H9 (cell line): ENCODE measurements at regions not wholly inside any gene's neighbourhood (a gene's known extent, or its start where the extent isn't known, plus 50 kb on each side); places are given as distances from the start of the nearest gene placed in this dataset.

Experiments used
- DNase-seq: peaks from one replicate; pipeline ENCODE4 v3.0.0-alpha.2; 2017
- H2AFZ ChIP-seq: one replicate; pipeline ENCODE4 v1.6.1; 2013; ENCODE audit warnings: mild to moderate bottlenecking, low read length, control low read depth, moderate library complexity
- H2AK5ac ChIP-seq: 2 replicates; pipeline ENCODE4 v1.6.1; 2013; ENCODE audit warnings: low read length, control low read depth, mixed read lengths; ENCODE audit not compliant: insufficient read length
- H2BK120ac ChIP-seq: one replicate; pipeline ENCODE4 v1.6.1; 2013; ENCODE audit warnings: low read depth, mild to moderate bottlenecking, low read length, control low read depth, inconsistent platforms; ENCODE audit not compliant: poor library complexity, severe bottlenecking
- H2BK12ac ChIP-seq: 2 replicates; pipeline ENCODE4 v1.6.1; 2013; ENCODE audit warnings: low read length, control low read depth, mixed read lengths, low read depth; ENCODE audit not compliant: insufficient read length
- H2BK15ac ChIP-seq: 2 replicates; pipeline ENCODE4 v1.6.1; 2013; ENCODE audit warnings: low read depth, low read length, control low read depth
- H2BK20ac ChIP-seq: one replicate; pipeline ENCODE4 v1.6.1; 2013; ENCODE audit warnings: low read depth, mild to moderate bottlenecking, low read length, control low read depth, inconsistent platforms; ENCODE audit not compliant: poor library complexity, severe bottlenecking
- H2BK5ac ChIP-seq: 2 replicates; pipeline ENCODE4 v1.6.1; 2013; ENCODE audit warnings: low read length, control low read depth, mixed read lengths; ENCODE audit not compliant: insufficient read length
- H3K14ac ChIP-seq: 2 replicates; pipeline ENCODE4 v1.6.1; 2013; ENCODE audit warnings: low read length, control low read depth; ENCODE audit not compliant: insufficient read depth
- H3K18ac ChIP-seq: 2 replicates; pipeline ENCODE4 v1.6.1; 2013; ENCODE audit warnings: low read depth, mild to moderate bottlenecking, mixed read lengths, low read length, control low read depth; ENCODE audit not compliant: insufficient read length
- H3K23ac ChIP-seq: 2 replicates; pipeline ENCODE4 v1.6.1; 2013; ENCODE audit warnings: low read length, control low read depth, mixed read lengths, low read depth; ENCODE audit not compliant: insufficient read length
- H3K23me2 ChIP-seq: 2 replicates; pipeline ENCODE4 v1.6.1; 2013; ENCODE audit warnings: low read depth, mild to moderate bottlenecking, mixed read lengths, low read length, control low read depth; ENCODE audit not compliant: insufficient read length, poor library complexity, severe bottlenecking
- H3K27ac ChIP-seq: 2 replicates; pipeline ENCODE4 v1.5.1; 2013; ENCODE audit warnings: low read length, control low read depth, mixed read lengths, low read depth; ENCODE audit not compliant: insufficient read length
- H3K27me3 ChIP-seq: 2 replicates; pipeline ENCODE4 v1.6.1; 2013; ENCODE audit warnings: low read length, control low read depth, inconsistent platforms; ENCODE audit not compliant: insufficient read depth
- H3K4ac ChIP-seq: 2 replicates; pipeline ENCODE4 v1.6.1; 2013; ENCODE audit warnings: low read depth, mild to moderate bottlenecking, control low read depth, inconsistent platforms, low read length, moderate library complexity
- H3K4me1 ChIP-seq: 2 replicates; pipeline ENCODE4 v1.6.1; 2013; ENCODE audit warnings: low read length, control low read depth, inconsistent platforms; ENCODE audit not compliant: insufficient read depth
- H3K4me2 ChIP-seq: 2 replicates; pipeline ENCODE4 v1.6.1; 2013; ENCODE audit warnings: low read length, control low read depth, mixed read lengths; ENCODE audit not compliant: insufficient read length, insufficient read depth
- H3K56ac ChIP-seq: 2 replicates; pipeline ENCODE4 v1.6.1; 2013; ENCODE audit warnings: low read depth, mild to moderate bottlenecking, mixed read lengths, low read length, control low read depth; ENCODE audit not compliant: insufficient read length
- H3K79me1 ChIP-seq: 2 replicates; pipeline ENCODE4 v1.6.1; 2013; ENCODE audit warnings: low read depth, mild to moderate bottlenecking, moderate library complexity, low read length, control low read depth, inconsistent platforms; ENCODE audit not compliant: insufficient read depth, poor library complexity, severe bottlenecking
- H3K79me2 ChIP-seq: 2 replicates; pipeline ENCODE4 v1.6.1; 2013; ENCODE audit warnings: low read length, control low read depth, inconsistent platforms; ENCODE audit not compliant: insufficient read depth
- H3K9ac ChIP-seq: 2 replicates; pipeline ENCODE4 v1.6.1; 2013; ENCODE audit warnings: low read length, control low read depth, mixed read lengths; ENCODE audit not compliant: insufficient read length; ENCODE audit errors: extremely low read depth
- H3K9me3 ChIP-seq: one replicate; pipeline ENCODE4 v1.6.1; 2013; ENCODE audit warnings: low read depth, low read length, inconsistent platforms; ENCODE audit not compliant: control insufficient read depth
- H3T11ph ChIP-seq: one replicate; pipeline ENCODE4 v1.6.1; 2013; ENCODE audit warnings: mild to moderate bottlenecking, low read length, control low read depth, inconsistent platforms
- H4K20me1 ChIP-seq: one replicate; pipeline ENCODE4 v1.6.1; 2013; ENCODE audit not compliant: control insufficient read depth, insufficient read length, insufficient read depth
- H4K5ac ChIP-seq: 2 replicates; pipeline ENCODE4 v1.6.1; 2013; ENCODE audit warnings: low read depth, mild to moderate bottlenecking, mixed read lengths, low read length, control low read depth; ENCODE audit not compliant: insufficient read length
- H4K8ac ChIP-seq: replicated peaks from 2 replicates; pipeline ENCODE4 v1.6.1; 2013; ENCODE audit warnings: low read length, control low read depth, mixed read lengths, low read depth; ENCODE audit not compliant: insufficient read length
- H4K91ac ChIP-seq: 2 replicates; pipeline ENCODE4 v1.6.1; 2013; ENCODE audit warnings: low read depth, mild to moderate bottlenecking, moderate library complexity, mixed read lengths, low read length, control low read depth; ENCODE audit not compliant: insufficient read length
- H3K27ac Mint-ChIP-seq, 3 experiments: 2 replicates in 2 of 3; 3 replicates in 1 of 3; pipeline ENCODE4 v1.8.0; 2020 to 2021; ENCODE audit warnings: mixed read lengths in 3 of 3, mild to moderate bottlenecking in 1 of 3, moderate library complexity in 1 of 3
- H3K27me3 Mint-ChIP-seq: 2 replicates; pipeline ENCODE4 v1.8.0; 2021; ENCODE audit warnings: low read depth, mild to moderate bottlenecking, moderate library complexity, mixed read lengths
- H3K36me3 Mint-ChIP-seq, 3 experiments: 2 replicates in 2 of 3; 3 replicates in 1 of 3; pipeline ENCODE4 v1.8.0; 2020 to 2021; ENCODE audit warnings: low read depth in 3 of 3, mixed read lengths in 3 of 3; ENCODE audit not compliant: insufficient read depth in 1 of 3
- H3K4me1 Mint-ChIP-seq, 2 experiments: 2 replicates each; pipeline ENCODE4 v1.8.0; 2020; ENCODE audit warnings: mixed read lengths in 2 of 2
- H3K4me3 Mint-ChIP-seq, 2 experiments: 2 replicates in 1 of 2; 3 replicates in 1 of 2; pipeline ENCODE4 v1.8.0; 2020 to 2021; ENCODE audit warnings: mild to moderate bottlenecking in 2 of 2, mixed read lengths in 2 of 2, moderate library complexity in 1 of 2
- H3K9me3 Mint-ChIP-seq, 2 experiments: 2 replicates in 1 of 2; 3 replicates in 1 of 2; pipeline ENCODE4 v1.8.0; 2020; ENCODE audit warnings: mild to moderate bottlenecking in 2 of 2, mixed read lengths in 2 of 2, moderate library complexity in 1 of 2
- WGBS: extraction: QIAGEN DNeasy Blood & Tissue Kit; methylation state at CpG from one replicate; pipeline ENCODE4 v1.1.7; 2013; ENCODE audit warnings: missing lambda C conversion rate, low lambda C conversion rate, mixed read lengths; ENCODE audit not compliant: insufficient read length; ENCODE audit errors: extremely low coverage; 5-methylcytosine and 5-hydroxymethylcytosine counted together
- TF ChIP-seq, protein P1 (sequence below): fragments of 200-600 bp; sonication (generic); conservative IDR thresholded peaks from 3 replicates; pipeline ENCODE4 v1.8.0; 2021; ENCODE audit warnings: antibody characterized with exemption, mild to moderate bottlenecking

DNA sequence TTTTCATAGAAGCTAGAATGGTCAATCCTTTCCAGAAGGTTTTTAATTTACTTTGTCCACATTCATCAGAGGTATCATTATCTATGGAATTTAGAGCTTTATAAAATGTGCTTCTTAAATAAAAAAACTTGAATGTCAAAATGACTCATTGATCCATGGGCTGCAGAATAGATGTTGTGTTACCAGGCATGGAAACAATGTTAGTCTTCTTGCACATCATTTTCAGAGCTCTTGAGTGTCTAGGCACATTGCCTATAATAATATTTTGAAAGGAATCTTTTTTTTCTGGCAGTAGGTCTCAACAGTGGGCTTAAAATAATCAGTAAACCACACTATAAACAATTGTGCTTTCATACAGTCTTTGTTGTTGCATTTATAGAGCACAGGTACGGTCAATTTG is 200.3 kb downstream of the FAT4 start:
- TF ChIP-seq, protein P1, sequence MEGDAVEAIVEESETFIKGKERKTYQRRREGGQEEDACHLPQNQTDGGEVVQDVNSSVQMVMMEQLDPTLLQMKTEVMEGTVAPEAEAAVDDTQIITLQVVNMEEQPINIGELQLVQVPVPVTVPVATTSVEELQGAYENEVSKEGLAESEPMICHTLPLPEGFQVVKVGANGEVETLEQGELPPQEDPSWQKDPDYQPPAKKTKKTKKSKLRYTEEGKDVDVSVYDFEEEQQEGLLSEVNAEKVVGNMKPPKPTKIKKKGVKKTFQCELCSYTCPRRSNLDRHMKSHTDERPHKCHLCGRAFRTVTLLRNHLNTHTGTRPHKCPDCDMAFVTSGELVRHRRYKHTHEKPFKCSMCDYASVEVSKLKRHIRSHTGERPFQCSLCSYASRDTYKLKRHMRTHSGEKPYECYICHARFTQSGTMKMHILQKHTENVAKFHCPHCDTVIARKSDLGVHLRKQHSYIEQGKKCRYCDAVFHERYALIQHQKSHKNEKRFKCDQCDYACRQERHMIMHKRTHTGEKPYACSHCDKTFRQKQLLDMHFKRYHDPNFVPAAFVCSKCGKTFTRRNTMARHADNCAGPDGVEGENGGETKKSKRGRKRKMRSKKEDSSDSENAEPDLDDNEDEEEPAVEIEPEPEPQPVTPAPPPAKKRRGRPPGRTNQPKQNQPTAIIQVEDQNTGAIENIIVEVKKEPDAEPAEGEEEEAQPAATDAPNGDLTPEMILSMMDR, result no peak
- Histone ChIP-seq H3K4me2 (no peak overlapping the region), H3K4ac (no peak overlapping the region), H3K9me3 (no peaks in the 10 kb centered on the region), H3K4me1 (no peaks in the 10 kb centered on the region), H3K27me3 (no peaks in the 10 kb centered on the region), H3K79me1 (no peaks in the 10 kb centered on the region), H3K18ac (no peak overlapping the region), H4K20me1 (no peaks in the 10 kb centered on the region), H3K14ac (no peak overlapping the region), H3T11ph (no peak overlapping the region), H4K91ac (no peak overlapping the region), H3K9ac (no peak overlapping the region), H4K5ac (no peak overlapping the region), H2AFZ (no peak overlapping the region), H3K56ac (no peak overlapping the region), H3K27ac (no peak overlapping the region), H2BK12ac (no peak overlapping the region), H3K23ac (no peak overlapping the region), H2BK120ac (no peak overlapping the region), H2BK20ac (no peak overlapping the region), H2BK15ac (no peak overlapping the region), H3K79me2 (no peaks in the 10 kb centered on the region), H3K23me2 (no peaks in the 10 kb centered on the region), H2BK5ac (no peak overlapping the region), H4K8ac (no peak overlapping the region), H2AK5ac (no peak overlapping the region)
- Mint-ChIP-seq H3K4me1 (peaks cover 7% of the 10 kb centered on the region in 2 experiments), H3K4me3 (no peak overlapping the region), H3K36me3 (peaks cover 0 to 10% (median 9%) of the 10 kb centered on the region in 3 experiments; a peak in 2 of 7 replicates), H3K9me3 (peaks cover 4% of the 10 kb centered on the region in 2 experiments; a peak in 4 of 5 replicates), H3K27ac (no peak overlapping the region), H3K27me3 (no peaks in the 10 kb centered on the region)
- no CpG with 5 or more reads among the region's 1 CpG for WGBS
- no peak for DNase-seq
